ENCODE measurements at regions not wholly inside any gene's neighbourhood (a gene's known extent, or its start where the extent isn't known, plus 50 kb on each side); places are given as distances from the start of the nearest gene placed in this dataset.

DNA sequence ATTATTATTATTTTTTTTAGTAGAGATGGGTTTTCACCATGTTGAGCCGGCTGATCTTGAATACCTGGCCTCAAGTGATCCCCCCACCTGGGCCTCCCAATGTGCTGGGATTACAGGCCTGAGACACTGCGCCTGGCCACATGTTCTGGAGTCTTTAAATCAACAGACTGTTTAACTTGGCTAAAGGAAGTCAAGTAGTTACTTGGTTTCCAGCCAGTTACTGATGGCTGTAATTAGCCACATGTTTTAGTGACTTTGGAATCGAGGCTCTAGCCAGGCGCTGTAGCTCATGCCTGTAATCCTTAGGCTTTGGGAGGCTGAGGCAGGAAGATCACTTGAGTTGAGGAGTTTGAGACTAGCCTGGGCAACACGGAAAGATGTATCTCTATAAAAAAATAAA is 699.2 kb upstream of the RBFOX1 start:
- no peaks in the 10 kb centered on the region for H3K9me3 ChIP-seq (ENCODE audit: control insufficient read depth, low read length)
- no peak overlapping the region for H3K4me3 ChIP-seq (ENCODE audit: insufficient read depth, low read depth, low read length)
- H3K27ac ChIP-seq (ENCODE audit: insufficient read depth, low read depth, low read length, poor library complexity, severe bottlenecking) = no peak overlapping the region
- H3K36me3 ChIP-seq (ENCODE audit: control insufficient read depth, insufficient read depth, low read length) = no peaks in the 10 kb centered on the region
- H3K4me1 ChIP-seq (ENCODE audit: control insufficient read depth, insufficient read depth, low read length) = no peaks in the 10 kb centered on the region
- H3K27me3 ChIP-seq (ENCODE audit: control insufficient read depth, insufficient read depth, low read length, poor library complexity, severe bottlenecking) = no peaks in the 10 kb centered on the region
- 88 to 89% methylated on average over 5 of the region's 5 CpGs for WGBS, 2 experiments

DNA sequence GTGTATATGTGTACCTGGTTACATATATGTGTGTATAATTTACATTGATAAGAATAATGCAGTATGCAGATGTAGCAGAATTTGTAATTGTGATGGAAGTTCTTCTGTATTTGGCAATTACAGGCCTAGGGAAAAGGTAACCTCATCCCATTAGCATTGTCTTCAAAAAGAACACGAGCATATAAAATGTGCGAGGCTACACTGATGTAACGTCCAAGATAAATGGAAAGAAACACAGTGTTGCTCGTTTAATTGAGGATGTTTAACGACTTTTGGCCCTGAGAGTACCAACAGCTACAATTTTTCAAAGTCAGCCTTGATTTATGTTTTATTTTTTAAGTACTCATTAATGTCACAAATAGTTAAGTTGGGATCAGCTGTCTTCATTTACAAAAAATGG is 703.5 kb upstream of the RBFOX1 start:
- H3K9me3 ChIP-seq (ENCODE audit: control insufficient read depth, low read length) = no peaks in the 10 kb centered on the region
- 93 to 98% methylated on average over 5 of the region's 5 CpGs for WGBS, 2 experiments
- H3K36me3 ChIP-seq (ENCODE audit: control insufficient read depth, insufficient read depth, low read length) = no peaks in the 10 kb centered on the region
- no peaks in the 10 kb centered on the region for H3K27me3 ChIP-seq (ENCODE audit: control insufficient read depth, insufficient read depth, low read length, poor library complexity, severe bottlenecking)
- no peak overlapping the region for H3K4me3 ChIP-seq (ENCODE audit: insufficient read depth, low read depth, low read length)
- H3K4me1 ChIP-seq (ENCODE audit: control insufficient read depth, insufficient read depth, low read length) = no peaks in the 10 kb centered on the region
- H3K27ac ChIP-seq (ENCODE audit: insufficient read depth, low read depth, low read length, poor library complexity, severe bottlenecking) = no peak overlapping the region

DNA sequence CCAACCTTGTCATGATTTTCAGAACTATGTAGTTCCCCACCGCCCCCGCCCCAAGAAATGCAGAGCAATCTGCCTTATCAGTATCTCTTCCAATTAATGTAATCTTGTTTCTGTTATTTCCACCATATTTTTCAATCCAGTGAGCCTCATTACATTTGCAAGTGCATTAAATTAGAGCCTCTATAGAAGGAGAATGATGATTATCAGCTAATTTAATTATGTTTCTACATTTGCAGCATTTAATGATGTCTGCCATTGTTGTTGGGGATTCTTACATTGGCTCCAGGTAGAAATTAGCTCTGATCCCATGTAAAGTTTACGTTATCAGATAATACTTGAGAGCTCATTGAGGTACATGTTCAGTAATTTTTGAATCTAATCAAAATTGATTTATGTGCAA is 707.0 kb upstream of the RBFOX1 start:
- Histone ChIP-seq H3K9me3 (ENCODE audit: control insufficient read depth, low read length) (no peaks in the 10 kb centered on the region), H3K27me3 (ENCODE audit: control insufficient read depth, insufficient read depth, low read length, poor library complexity, severe bottlenecking) (no peaks in the 10 kb centered on the region)
- WGBS, 2 experiments = 90 to 98% methylated on average over 2 to 3 of the region's 3 CpGs

DNA sequence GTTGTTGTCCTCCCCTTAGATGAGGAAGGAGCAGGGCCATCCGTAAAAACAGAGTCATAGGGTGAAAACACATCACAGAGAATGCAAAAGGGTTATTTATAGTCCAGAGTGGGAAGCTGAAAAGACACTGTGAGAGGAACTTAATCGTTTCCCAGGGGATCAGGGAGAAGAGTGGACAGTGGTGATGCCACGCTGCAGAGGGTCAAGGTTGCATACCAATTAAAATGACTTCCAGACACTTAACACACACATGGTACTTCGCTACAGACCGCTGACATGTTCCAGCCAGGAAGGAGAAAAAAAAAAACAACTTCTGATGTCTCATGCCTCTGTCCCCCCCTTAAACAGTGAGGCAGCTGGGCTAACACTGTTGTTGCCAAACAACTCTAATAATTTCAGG is 713.8 kb upstream of the RBFOX1 start:
- H3K4me3 ChIP-seq (ENCODE audit: insufficient read depth, low read depth, low read length) = no peak overlapping the region
- no peaks in the 10 kb centered on the region for H3K9me3 ChIP-seq (ENCODE audit: control insufficient read depth, low read length)
- H3K36me3 ChIP-seq (ENCODE audit: control insufficient read depth, insufficient read depth, low read length) = no peaks in the 10 kb centered on the region
- no peaks in the 10 kb centered on the region for H3K4me1 ChIP-seq (ENCODE audit: control insufficient read depth, insufficient read depth, low read length)
- WGBS, 2 experiments = 87 to 94% methylated on average over 5 of the region's 5 CpGs
- no peaks in the 10 kb centered on the region for H3K27me3 ChIP-seq (ENCODE audit: control insufficient read depth, insufficient read depth, low read length, poor library complexity, severe bottlenecking)
- H3K27ac ChIP-seq (ENCODE audit: insufficient read depth, low read depth, low read length, poor library complexity, severe bottlenecking) = no peak overlapping the region

More for the DNA sequence above, 707.0 kb upstream of the RBFOX1 start:
- Histone ChIP-seq H3K27ac (ENCODE audit: insufficient read depth, low read depth, low read length, poor library complexity, severe bottlenecking) (no peak overlapping the region), H3K4me3 (ENCODE audit: insufficient read depth, low read depth, low read length) (no peak overlapping the region), H3K36me3 (ENCODE audit: control insufficient read depth, insufficient read depth, low read length) (no peaks in the 10 kb centered on the region), H3K4me1 (ENCODE audit: control insufficient read depth, insufficient read depth, low read length) (no peaks in the 10 kb centered on the region)

DNA sequence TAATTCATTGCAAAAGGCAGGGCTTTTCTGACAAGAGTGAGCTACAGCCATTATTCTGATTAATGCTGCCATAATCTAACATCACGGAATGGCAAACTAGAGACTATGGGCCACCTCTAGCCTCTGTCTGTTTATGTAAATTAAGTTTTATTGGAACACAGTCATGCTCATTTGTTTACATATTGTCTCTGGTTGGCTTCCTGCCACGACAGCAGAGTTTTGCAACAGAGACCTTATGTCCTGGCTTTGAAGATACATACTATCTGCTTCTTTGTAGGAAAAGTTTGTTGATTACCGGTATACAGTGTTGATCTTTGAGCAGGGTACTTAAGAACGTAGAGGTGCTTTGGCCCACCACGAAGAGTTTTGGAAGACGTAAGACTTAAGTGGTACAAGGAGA is 715.9 kb upstream of the RBFOX1 start:
- Histone ChIP-seq H3K9me3 (ENCODE audit: control insufficient read depth, low read length) (no peaks in the 10 kb centered on the region), H3K4me3 (ENCODE audit: insufficient read depth, low read depth, low read length) (no peak overlapping the region), H3K27ac (ENCODE audit: insufficient read depth, low read depth, low read length, poor library complexity, severe bottlenecking) (no peak overlapping the region), H3K27me3 (ENCODE audit: control insufficient read depth, insufficient read depth, low read length, poor library complexity, severe bottlenecking) (no peaks in the 10 kb centered on the region), H3K36me3 (ENCODE audit: control insufficient read depth, insufficient read depth, low read length) (no peaks in the 10 kb centered on the region), H3K4me1 (ENCODE audit: control insufficient read depth, insufficient read depth, low read length) (no peaks in the 10 kb centered on the region)
- WGBS, 2 experiments = 94 to 96% methylated on average over 6 of the region's 6 CpGs

DNA sequence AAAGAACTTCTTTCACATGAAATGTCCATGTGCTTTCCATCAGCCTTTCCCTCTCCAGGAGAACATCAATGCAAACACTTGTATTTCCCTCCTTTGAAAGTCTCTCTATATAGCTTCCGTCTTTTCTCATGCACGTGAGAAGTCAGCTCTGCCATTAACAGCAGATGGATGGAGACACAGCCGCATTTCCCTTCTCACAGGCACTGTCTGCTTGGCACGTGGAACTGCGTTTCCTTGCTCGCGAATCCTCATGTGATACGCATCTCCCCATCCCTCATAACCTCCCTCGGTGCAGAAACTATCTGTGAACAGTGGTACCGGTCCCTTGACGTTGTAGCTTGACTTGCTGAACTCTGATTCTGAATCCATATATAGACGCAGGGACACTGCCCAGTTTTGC is 717.0 kb upstream of the RBFOX1 start:
- 91% methylated on average over 12 of the region's 12 CpGs for WGBS, 2 experiments

DNA sequence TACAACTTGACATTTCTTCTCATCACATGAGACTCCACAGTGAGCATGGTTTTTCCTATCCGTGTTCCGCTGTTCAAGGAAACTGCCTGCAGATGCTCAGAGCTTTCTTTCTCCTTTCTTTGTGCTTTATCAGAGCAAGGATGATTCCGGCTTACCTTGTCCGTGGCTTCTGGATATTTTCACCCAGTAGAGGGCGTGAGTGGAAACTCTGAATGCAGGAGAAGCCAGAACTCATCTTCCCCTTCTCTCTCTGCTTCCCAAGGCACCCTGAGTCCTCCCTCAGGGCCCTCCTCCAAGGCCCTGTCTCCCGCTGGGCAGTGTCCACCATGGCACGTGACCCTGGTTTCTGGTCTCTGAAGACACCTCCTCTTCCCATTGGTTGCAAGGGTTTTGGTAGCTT is 721.1 kb upstream of the RBFOX1 start:
- H3K36me3 ChIP-seq (ENCODE audit: control insufficient read depth, insufficient read depth, low read length) = no peaks in the 10 kb centered on the region
- no peaks in the 10 kb centered on the region for H3K27me3 ChIP-seq (ENCODE audit: control insufficient read depth, insufficient read depth, low read length, poor library complexity, severe bottlenecking)
- H3K9me3 ChIP-seq (ENCODE audit: control insufficient read depth, low read length) = no peaks in the 10 kb centered on the region
- 70 to 74% methylated on average over 7 of the region's 7 CpGs for WGBS, 2 experiments
- H3K27ac ChIP-seq (ENCODE audit: insufficient read depth, low read depth, low read length, poor library complexity, severe bottlenecking) = no peak overlapping the region
- no peaks in the 10 kb centered on the region for H3K4me1 ChIP-seq (ENCODE audit: control insufficient read depth, insufficient read depth, low read length)
- no peak overlapping the region for H3K4me3 ChIP-seq (ENCODE audit: insufficient read depth, low read depth, low read length)

More for the DNA sequence above, 717.0 kb upstream of the RBFOX1 start:
- Histone ChIP-seq H3K36me3 (ENCODE audit: control insufficient read depth, insufficient read depth, low read length) (no peaks in the 10 kb centered on the region), H3K4me1 (ENCODE audit: control insufficient read depth, insufficient read depth, low read length) (no peaks in the 10 kb centered on the region), H3K27ac (ENCODE audit: insufficient read depth, low read depth, low read length, poor library complexity, severe bottlenecking) (no peak overlapping the region), H3K9me3 (ENCODE audit: control insufficient read depth, low read length) (no peaks in the 10 kb centered on the region), H3K4me3 (ENCODE audit: insufficient read depth, low read depth, low read length) (no peak overlapping the region), H3K27me3 (ENCODE audit: control insufficient read depth, insufficient read depth, low read length, poor library complexity, severe bottlenecking) (no peaks in the 10 kb centered on the region)

DNA sequence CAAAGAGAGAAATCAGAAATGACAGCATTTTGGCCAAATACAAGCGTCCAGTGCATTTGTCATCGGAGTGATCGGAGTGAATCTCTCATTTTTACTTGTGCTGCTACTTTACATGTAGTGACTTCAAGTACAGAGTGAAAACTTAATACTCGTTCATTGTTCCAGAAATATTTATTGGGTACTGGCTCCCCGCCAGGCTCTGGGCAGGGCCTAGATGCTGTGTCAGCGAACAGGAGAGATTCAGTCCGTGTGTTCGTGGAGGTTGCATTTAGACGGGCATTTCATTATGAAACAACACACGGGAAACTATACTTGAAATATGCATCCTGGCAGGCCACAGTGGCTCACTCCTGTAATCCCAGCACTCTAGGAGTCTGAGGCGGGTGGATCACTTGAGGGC is 727.2 kb upstream of the RBFOX1 start:
- Histone ChIP-seq H3K27ac (ENCODE audit: insufficient read depth, low read depth, low read length, poor library complexity, severe bottlenecking) (no peak overlapping the region), H3K27me3 (ENCODE audit: control insufficient read depth, insufficient read depth, low read length, poor library complexity, severe bottlenecking) (no peaks in the 10 kb centered on the region), H3K4me1 (ENCODE audit: control insufficient read depth, insufficient read depth, low read length) (peaks cover 3% of the 10 kb centered on the region), H3K9me3 (ENCODE audit: control insufficient read depth, low read length) (no peaks in the 10 kb centered on the region), H3K36me3 (ENCODE audit: control insufficient read depth, insufficient read depth, low read length) (no peaks in the 10 kb centered on the region), H3K4me3 (ENCODE audit: insufficient read depth, low read depth, low read length) (no peak overlapping the region)
- WGBS, 2 experiments = 93 to 95% methylated on average over 11 of the region's 11 CpGs

DNA sequence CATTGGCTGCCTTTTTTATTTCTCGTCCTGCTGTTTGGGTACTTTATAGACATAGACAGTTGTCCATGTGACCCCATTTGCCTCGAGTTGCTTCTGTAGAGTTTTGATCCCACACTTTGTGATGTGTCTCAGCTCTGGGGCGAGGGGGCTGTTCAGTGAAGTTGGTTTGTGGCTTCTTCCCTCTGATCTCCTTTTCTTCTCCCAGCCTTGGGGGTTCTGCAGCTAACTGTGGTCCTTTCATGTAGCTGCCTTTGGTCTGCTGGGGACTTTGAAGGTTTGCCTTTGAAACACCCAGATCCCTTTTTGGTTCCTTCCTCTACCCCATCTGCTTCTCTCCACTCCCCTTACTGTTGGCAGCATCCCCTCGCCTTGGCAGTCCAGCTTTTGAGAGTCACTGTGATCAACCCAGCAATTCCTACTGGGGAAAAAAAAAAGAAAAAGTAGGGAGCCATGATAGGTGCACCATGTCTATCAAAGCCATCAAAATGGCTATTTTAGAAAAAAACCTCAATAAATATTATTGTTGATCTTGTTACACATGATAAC is 728.8 kb upstream of the RBFOX1 start:
- Histone ChIP-seq H3K27me3 (ENCODE audit: control insufficient read depth, insufficient read depth, low read length, poor library complexity, severe bottlenecking) (no peaks in the 10 kb centered on the region), H3K4me3 (ENCODE audit: insufficient read depth, low read depth, low read length) (no peak overlapping the region), H3K9me3 (ENCODE audit: control insufficient read depth, low read length) (no peaks in the 10 kb centered on the region), H3K27ac (ENCODE audit: insufficient read depth, low read depth, low read length, poor library complexity, severe bottlenecking) (no peak overlapping the region), H3K36me3 (ENCODE audit: control insufficient read depth, insufficient read depth, low read length) (no peaks in the 10 kb centered on the region), H3K4me1 (ENCODE audit: control insufficient read depth, insufficient read depth, low read length) (peaks cover 8% of the 10 kb centered on the region)
- 90 to 91% methylated on average over 4 of the region's 4 CpGs for WGBS, 2 experiments

DNA sequence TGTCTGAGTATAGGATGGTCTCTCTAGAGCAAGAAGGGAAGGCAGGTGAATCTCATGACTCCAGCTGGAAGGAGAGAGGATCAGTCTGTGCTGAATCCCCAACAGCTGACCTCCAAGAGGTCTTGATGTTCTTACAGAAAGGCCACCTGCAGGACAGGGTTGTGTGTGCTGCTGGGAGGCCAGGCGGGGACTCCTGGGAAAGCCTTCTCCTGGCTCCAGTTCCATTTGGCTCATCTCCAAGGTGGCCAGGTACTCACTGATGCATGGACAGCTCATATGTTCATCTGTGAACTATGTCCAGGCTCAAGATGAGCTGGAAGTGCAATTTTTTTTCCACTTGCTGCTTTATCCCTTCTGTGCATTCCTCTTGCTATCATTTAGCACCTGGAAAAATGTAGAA is 730.2 kb upstream of the RBFOX1 start:
- H3K4me1 ChIP-seq (ENCODE audit: control insufficient read depth, insufficient read depth, low read length) = peaks cover 8% of the 10 kb centered on the region
- no peaks in the 10 kb centered on the region for H3K36me3 ChIP-seq (ENCODE audit: control insufficient read depth, insufficient read depth, low read length)
- WGBS, 2 experiments = 87 to 91% methylated on average over 1 of the region's 1 CpG
- H3K4me3 ChIP-seq (ENCODE audit: insufficient read depth, low read depth, low read length) = no peak overlapping the region
- H3K27ac ChIP-seq (ENCODE audit: insufficient read depth, low read depth, low read length, poor library complexity, severe bottlenecking) = no peak overlapping the region
- H3K27me3 ChIP-seq (ENCODE audit: control insufficient read depth, insufficient read depth, low read length, poor library complexity, severe bottlenecking) = no peaks in the 10 kb centered on the region
- H3K9me3 ChIP-seq (ENCODE audit: control insufficient read depth, low read length) = no peaks in the 10 kb centered on the region

DNA sequence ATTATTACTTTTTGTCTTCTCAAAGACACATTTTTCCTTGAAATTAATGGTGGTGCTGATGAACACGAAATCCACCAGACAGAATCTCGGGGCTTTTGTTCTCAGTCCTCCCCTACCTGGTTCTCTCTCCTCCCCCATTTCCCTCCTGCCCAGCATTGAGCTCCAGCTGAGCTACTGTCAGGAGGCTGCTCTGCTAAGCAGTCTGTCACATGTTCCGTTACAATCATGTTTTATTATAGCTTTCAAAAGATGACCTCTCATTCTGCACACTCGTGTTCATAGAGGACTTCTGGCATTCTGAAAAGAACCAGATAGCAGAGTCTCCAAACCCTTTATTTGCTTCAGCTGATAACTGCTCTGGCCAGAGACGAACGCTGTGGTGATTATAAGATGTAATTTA is 732.5 kb upstream of the RBFOX1 start:
- H3K27me3 ChIP-seq (ENCODE audit: control insufficient read depth, insufficient read depth, low read length, poor library complexity, severe bottlenecking) = no peaks in the 10 kb centered on the region
- H3K4me3 ChIP-seq (ENCODE audit: insufficient read depth, low read depth, low read length) = no peak overlapping the region
- 40 to 59% methylated on average over 4 to 6 of the region's 6 CpGs for WGBS, 2 experiments
- peaks cover 8% of the 10 kb centered on the region for H3K4me1 ChIP-seq (ENCODE audit: control insufficient read depth, insufficient read depth, low read length)
- H3K36me3 ChIP-seq (ENCODE audit: control insufficient read depth, insufficient read depth, low read length) = no peaks in the 10 kb centered on the region
- H3K27ac ChIP-seq (ENCODE audit: insufficient read depth, low read depth, low read length, poor library complexity, severe bottlenecking) = no peak overlapping the region
- no peaks in the 10 kb centered on the region for H3K9me3 ChIP-seq (ENCODE audit: control insufficient read depth, low read length)
